GM12878 (cell line): ENCODE measurements at regions not wholly inside any gene's neighbourhood (a gene's known extent, or its start where the extent isn't known, plus 50 kb on each side); places are given as distances from the start of the nearest gene placed in this dataset.

ENCODE experiments used
- ATAC-seq: fragments of 200-7000 bp; cut with Tn5 transposase; 3 replicates; pipeline ENCODE4 v1.9.1; 2020; ENCODE audit warnings: mild to moderate bottlenecking, moderate library complexity
- BruUV-seq: library from RNA; stranded (reverse); fragments of 400-500 nt; replicated peaks from 2 replicates; lab custom pipeline; 2021; lab: Mats Ljungman, UMichigan
- CTCF ChIA-PET: fragments of 300-600 bp; sonication (Branson Sonifier 250); formaldehyde crosslinking; extraction: SDS; loops from one replicate; lab custom pipeline; 2021; ENCODE audit warnings: inconsistent platforms; lab: Yijun Ruan, JAX
- POLR2A ChIA-PET: fragments of 350-600 bp; formaldehyde crosslinking; extraction: SDS; loops from one replicate; lab custom pipeline; 2021; ENCODE audit warnings: inconsistent platforms; lab: Charles Lee
- RAD21 ChIA-PET: fragments of 300-600 bp; sonication (Branson Sonifier 250); formaldehyde crosslinking; loops from one replicate; lab custom pipeline; 2023; ENCODE audit warnings: antibody characterized with exemption; ENCODE audit not compliant: unreplicated experiment; lab: Charles Lee
- SMC1A ChIA-PET: fragments of 300-600 bp; sonication (Branson Sonifier 250); formaldehyde crosslinking; loops from one replicate; lab custom pipeline; 2023; ENCODE audit not compliant: unreplicated experiment, uncharacterized antibody; lab: Charles Lee
- DNase-seq: peaks from one replicate; pipeline ENCODE4 v3.0.0-alpha.2; 2011; ENCODE audit warnings: low read depth, low spot score
- FAIRE-seq: peaks from 3 replicates; lab custom pipeline; 2011; peaks lifted over from hg19 to GRCh38; lab: Jason Lieb, UNC
- H2AFZ ChIP-seq: 2 replicates; pipeline ENCODE4 v1.6.0; 2011; ENCODE audit warnings: low read depth, low read length, control low read depth; ENCODE audit not compliant: control insufficient read depth
- H3K27ac ChIP-seq: 2 replicates; pipeline ENCODE4 v1.5.1; 2011; ENCODE audit warnings: control low read depth; ENCODE audit not compliant: control insufficient read depth, insufficient read depth
- H3K27me3 ChIP-seq, 2 experiments: replicated peaks in 1 of 2; 2 replicates each; pipeline versions ENCODE4 v1.6.0 to v1.6.1; 2011; ENCODE audit warnings: low read length in 1 of 2; ENCODE audit not compliant: control insufficient read depth in 2 of 2, insufficient read depth in 2 of 2
- H3K36me3 ChIP-seq, 2 experiments: 2 replicates each; pipeline ENCODE4 v1.5.1; 2011; ENCODE audit warnings: low read length in 1 of 2; ENCODE audit not compliant: control insufficient read depth in 2 of 2, insufficient read depth in 2 of 2
- H3K4me1 ChIP-seq: 2 replicates; pipeline ENCODE4 v1.6.1; 2011; ENCODE audit warnings: mild to moderate bottlenecking, low read length, moderate library complexity, mixed read lengths; ENCODE audit not compliant: control insufficient read depth, insufficient read depth
- H3K4me2 ChIP-seq: 2 replicates; pipeline ENCODE4 v1.6.0; 2011; ENCODE audit warnings: control low read depth; ENCODE audit not compliant: control insufficient read depth, insufficient read depth
- H3K4me3 ChIP-seq: fragments of 200-600 bp; sonication (generic); 2 replicates; pipeline ENCODE4 v1.5.1; 2016
- H3K79me2 ChIP-seq: 2 replicates; pipeline ENCODE4 v1.6.0; 2011; ENCODE audit warnings: low read length; ENCODE audit not compliant: control insufficient read depth, insufficient read depth
- H3K9ac ChIP-seq: 2 replicates; pipeline ENCODE4 v1.8.0; 2011; ENCODE audit warnings: low read length, control low read depth, mixed read lengths; ENCODE audit not compliant: control insufficient read depth, insufficient read depth
- H3K9me3 ChIP-seq: replicated peaks from 3 replicates; pipeline ENCODE4 v1.5.1; 2011; ENCODE audit warnings: mild to moderate bottlenecking, low read length; ENCODE audit not compliant: control insufficient read depth, insufficient read depth
- H4K20me1 ChIP-seq: 2 replicates; pipeline ENCODE4 v1.6.0; 2011; ENCODE audit not compliant: control insufficient read depth, insufficient read depth
- HSF1 ChIP-seq: fragments of 150-350 bp; IDR thresholded peaks from 2 replicates; pipeline ENCODE4 v1.6.1; 2014; ENCODE audit warnings: mild to moderate bottlenecking, low read depth, low read length
- WGBS: methylation state at CpG from one replicate; pipeline ENCODE4 v1.1.6; 2016; ENCODE audit warnings: low lambda C conversion rate; ENCODE audit not compliant: insufficient replicate concordance, insufficient coverage; ENCODE audit errors: missing lambda C conversion rate; 5-methylcytosine and 5-hydroxymethylcytosine counted together
- in situ Hi-C: fragments of 300-500 bp; cut with MboI; formaldehyde crosslinking; loops from 9 replicates; pipeline ENCODE4 v1.14.3; 2018; ENCODE audit warnings: mixed read lengths
- intact Hi-C: fragments of 100-400 bp; cut with micrococcal nuclease; formaldehyde crosslinking; loops from one replicate; pipeline ENCODE4 v1.14.2; 2022; ENCODE audit not compliant: unreplicated experiment
- TF ChIP-seq, protein P1 (sequence below): fragments of 450-650 bp; IDR thresholded peaks from 2 replicates; pipeline ENCODE4 v1.6.1; 2017; ENCODE audit warnings: mild to moderate bottlenecking, moderate library complexity

GRCh38 chr22:46058591-46059519 is 81.9 kb upstream of the WNT7B start:
- 84% methylated on average over 25 of the region's 25 CpGs for WGBS
- SMC1A ChIA-PET, result no interaction called here
- H2AFZ ChIP-seq, result peak overlapping the region; percentile 30; the same call in 1 of the 2 replicates
- in situ Hi-C loops, result no loop called here
- H3K4me3 ChIP-seq, result no peak overlapping the region
- POLR2A ChIA-PET, result no interaction called here
- no peak for TF ChIP-seq HSF1
- TF ChIP-seq, protein P1, sequence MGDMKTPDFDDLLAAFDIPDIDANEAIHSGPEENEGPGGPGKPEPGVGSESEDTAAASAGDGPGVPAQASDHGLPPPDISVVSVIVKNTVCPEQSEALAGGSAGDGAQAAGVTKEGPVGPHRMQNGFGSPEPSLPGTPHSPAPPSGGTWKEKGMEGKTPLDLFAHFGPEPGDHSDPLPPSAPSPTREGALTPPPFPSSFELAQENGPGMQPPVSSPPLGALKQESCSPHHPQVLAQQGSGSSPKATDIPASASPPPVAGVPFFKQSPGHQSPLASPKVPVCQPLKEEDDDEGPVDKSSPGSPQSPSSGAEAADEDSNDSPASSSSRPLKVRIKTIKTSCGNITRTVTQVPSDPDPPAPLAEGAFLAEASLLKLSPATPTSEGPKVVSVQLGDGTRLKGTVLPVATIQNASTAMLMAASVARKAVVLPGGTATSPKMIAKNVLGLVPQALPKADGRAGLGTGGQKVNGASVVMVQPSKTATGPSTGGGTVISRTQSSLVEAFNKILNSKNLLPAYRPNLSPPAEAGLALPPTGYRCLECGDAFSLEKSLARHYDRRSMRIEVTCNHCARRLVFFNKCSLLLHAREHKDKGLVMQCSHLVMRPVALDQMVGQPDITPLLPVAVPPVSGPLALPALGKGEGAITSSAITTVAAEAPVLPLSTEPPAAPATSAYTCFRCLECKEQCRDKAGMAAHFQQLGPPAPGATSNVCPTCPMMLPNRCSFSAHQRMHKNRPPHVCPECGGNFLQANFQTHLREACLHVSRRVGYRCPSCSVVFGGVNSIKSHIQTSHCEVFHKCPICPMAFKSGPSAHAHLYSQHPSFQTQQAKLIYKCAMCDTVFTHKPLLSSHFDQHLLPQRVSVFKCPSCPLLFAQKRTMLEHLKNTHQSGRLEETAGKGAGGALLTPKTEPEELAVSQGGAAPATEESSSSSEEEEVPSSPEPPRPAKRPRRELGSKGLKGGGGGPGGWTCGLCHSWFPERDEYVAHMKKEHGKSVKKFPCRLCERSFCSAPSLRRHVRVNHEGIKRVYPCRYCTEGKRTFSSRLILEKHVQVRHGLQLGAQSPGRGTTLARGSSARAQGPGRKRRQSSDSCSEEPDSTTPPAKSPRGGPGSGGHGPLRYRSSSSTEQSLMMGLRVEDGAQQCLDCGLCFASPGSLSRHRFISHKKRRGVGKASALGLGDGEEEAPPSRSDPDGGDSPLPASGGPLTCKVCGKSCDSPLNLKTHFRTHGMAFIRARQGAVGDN, result no peak
- no peaks in the 10 kb centered on the region for H3K9me3 ChIP-seq
- BruUV-seq, result no TSS peak
- intact Hi-C loops, result loop anchor here (1.0 kb wide), 1 partner anchor 24 kb away; no protein-coding TSS in a partner anchor
- CTCF ChIA-PET, result interaction anchor here (1.4 kb wide), 1 partner anchor 59 kb away, joined by 3 read pairs; no protein-coding TSS in a partner anchor
- no peaks in the 10 kb centered on the region for H4K20me1 ChIP-seq
- no peaks in the 10 kb centered on the region for H3K36me3 ChIP-seq
- H3K4me2 ChIP-seq, result peak overlapping the region; percentile 97
- peaks cover 6% of the 10 kb centered on the region for H3K79me2 ChIP-seq
- ATAC-seq (no peak), DNase-seq (no peak), FAIRE-seq (no peak)
- RAD21 ChIA-PET, result no interaction called here
- H3K9ac ChIP-seq, result no peak overlapping the region
- H3K4me1 ChIP-seq, result peaks cover 25% of the 10 kb centered on the region
- no peaks in the 10 kb centered on the region; a peak in 2 of 4 replicates for H3K27me3 ChIP-seq
- peak overlapping the region; percentile 79 for H3K27ac ChIP-seq
